CD4-positive, alpha-beta T cell treated with Interleukin-17A for 4 hours (primary cell): ENCODE measurements at regions not wholly inside any gene's neighbourhood (a gene's known extent, or its start where the extent isn't known, plus 50 kb on each side); places are given as distances from the start of the nearest gene placed in this dataset.

ENCODE experiments used
- DNase-seq: peaks from one replicate; pipeline ENCODE4 v3.0.0-alpha.2; 2020; ENCODE audit warnings: mixed read lengths

DNA sequence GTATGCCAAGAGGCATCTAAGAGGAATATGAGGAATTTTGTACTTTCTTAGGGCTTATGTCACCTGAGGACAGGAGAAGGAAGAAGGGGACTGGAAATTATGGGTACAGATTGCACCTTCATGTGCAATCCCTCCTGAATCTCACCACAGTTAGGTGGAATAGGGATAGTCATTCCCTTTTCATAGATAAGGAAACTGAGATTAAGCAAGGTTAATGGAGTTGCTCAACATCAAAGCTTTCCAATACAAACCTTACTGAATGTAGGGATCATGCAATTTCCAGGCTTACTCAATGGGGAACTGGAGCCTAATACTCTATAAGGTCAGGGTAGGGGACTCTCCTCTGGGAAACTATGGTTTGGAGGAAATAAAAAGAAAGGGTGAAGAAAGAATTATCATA, 133.0 kb downstream of the C11orf87 start:
- no peak for DNase-seq

DNA sequence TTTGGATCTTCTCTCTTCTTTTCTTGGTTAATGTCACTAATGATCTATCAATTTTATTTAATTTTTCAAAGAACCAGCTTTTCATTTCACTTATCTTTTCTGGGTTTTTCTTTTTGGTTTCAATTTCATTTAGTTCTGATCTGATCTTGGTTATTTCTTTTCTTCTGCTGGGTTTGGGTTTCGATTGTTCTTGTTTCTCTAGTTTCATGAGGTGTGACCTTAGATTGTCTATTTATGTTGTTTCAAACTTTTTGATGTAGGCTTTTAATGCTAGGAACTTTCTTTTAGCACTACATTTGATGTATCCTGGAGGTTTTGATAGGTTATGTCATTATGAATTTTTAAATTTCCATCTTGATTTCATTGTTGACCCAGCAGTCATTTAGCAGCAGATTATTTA, 142.3 kb downstream of the C11orf87 start:
- no peak for DNase-seq

DNA sequence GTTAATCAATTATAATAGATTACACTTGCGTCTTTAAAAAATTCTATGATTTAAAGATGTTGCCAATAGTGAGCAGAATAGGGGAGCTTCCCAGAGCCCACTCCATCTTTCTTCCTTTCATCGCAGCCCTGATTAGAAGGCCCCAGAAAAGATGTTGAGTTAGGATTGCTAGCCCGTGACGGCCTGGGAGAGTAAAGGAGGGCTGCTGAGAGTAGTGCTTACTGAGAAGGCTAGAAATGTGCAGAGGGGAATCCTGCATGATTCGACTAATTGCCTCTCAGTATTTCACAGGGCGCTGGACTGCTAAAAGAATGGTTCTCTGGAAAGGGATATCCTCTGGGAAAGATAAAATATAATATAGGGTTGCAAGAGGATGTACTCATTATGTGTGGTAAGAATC, 160.5 kb downstream of the C11orf87 start:
- no peak for DNase-seq

DNA sequence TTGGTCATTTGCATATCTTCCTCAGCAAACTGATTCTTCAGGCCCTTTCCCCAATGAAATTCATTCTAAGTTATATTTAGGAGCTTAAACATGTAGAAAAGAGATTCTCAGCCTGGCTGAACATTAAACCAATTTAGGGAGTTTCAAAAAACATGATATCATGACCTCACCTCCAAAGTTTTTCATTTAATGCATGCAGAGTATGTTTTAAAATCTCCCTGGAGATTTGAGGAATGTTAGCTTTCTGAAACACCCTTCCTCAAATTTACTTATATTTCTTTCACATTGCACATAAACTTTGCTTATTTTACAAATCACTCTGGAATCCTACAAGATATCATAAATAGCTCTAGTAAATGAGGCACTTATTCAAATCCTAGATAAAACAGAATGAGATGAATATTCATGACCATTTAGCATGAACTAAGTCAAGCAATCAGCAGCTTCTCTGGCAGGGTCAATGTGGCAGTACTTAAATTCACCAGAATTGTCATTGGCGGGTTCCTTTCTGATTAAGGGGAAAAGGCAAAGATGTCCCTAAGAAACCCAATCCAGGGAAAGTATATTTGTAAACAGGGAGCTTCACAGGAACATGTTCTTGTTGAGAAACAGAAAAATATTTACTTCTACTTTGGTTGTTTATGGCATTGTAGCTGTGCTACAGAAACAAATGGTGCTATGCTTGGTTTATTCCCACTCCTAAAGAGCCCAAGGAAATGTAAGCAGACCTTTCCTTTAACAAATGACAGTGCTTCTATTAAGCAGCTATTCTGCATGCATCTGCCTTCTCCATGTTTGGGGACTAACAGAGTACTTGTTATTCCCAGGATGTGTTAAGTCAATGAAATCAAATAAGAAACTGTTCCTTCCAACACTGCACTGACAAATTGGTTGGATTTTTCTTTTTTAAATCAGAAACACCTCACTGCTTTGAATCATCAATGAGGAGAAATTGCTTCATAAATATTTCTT, 162.3 kb downstream of the C11orf87 start:
- DNase-seq = no peak

DNA sequence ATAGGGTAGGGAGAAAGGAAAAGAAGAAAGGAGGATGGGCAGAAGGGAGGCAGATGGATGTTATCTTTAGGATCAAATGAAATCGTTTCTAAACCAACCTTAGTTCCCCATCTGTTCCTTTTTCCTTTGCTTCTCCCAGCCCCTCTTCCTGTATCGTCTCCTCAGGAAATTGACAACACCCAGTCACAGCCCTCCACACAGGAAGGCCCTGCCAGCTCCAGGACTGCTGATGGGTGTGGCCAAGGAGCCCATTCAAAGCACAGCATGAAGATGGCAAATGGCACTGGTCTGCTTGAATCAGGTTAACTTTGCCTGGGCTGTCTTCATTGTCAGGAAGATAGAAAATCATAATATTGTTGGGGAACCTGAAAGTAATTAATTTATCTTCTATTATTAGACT, 164.8 kb downstream of the C11orf87 start:
- DNase-seq = no peak

DNA sequence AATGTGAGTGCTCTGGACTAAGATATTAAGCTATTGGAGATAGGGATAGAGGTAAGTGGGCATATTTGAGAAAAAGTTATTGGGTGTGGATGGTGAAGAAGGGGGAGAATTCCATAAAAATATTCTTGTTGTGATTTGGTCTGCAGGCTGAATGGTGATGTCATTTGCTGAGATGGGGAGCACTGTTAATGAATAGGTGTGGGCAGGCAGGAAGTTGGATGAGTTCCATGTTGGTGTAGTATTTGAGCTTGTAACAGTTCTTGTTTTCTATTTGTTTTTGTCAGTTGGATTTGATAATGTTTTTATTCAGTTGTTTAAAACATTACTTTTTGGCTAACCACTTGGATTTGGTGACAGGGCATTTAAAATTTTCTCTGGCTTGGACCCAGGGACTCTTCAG, 168.8 kb downstream of the C11orf87 start:
- no peak for DNase-seq

DNA sequence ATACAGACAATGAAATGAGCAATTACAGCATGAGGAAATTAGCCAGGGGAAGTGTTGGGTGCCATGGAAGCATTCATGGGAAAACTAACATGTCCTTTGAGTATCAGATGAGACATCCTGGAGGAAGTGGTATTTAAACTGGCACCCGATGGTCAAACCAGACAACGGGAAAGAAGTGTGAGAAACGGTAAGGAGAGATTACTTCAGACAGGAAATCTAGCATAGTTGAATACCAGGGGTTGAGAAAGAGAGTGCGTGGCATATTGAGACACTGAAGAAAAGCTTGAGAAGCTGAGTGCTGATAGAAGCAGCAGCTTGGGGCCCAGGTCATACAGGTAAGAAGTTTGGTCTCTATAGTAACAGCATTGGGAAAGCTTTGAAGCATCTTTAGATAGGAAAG, 175.3 kb downstream of the C11orf87 start:
- DNase-seq = no peak

DNA sequence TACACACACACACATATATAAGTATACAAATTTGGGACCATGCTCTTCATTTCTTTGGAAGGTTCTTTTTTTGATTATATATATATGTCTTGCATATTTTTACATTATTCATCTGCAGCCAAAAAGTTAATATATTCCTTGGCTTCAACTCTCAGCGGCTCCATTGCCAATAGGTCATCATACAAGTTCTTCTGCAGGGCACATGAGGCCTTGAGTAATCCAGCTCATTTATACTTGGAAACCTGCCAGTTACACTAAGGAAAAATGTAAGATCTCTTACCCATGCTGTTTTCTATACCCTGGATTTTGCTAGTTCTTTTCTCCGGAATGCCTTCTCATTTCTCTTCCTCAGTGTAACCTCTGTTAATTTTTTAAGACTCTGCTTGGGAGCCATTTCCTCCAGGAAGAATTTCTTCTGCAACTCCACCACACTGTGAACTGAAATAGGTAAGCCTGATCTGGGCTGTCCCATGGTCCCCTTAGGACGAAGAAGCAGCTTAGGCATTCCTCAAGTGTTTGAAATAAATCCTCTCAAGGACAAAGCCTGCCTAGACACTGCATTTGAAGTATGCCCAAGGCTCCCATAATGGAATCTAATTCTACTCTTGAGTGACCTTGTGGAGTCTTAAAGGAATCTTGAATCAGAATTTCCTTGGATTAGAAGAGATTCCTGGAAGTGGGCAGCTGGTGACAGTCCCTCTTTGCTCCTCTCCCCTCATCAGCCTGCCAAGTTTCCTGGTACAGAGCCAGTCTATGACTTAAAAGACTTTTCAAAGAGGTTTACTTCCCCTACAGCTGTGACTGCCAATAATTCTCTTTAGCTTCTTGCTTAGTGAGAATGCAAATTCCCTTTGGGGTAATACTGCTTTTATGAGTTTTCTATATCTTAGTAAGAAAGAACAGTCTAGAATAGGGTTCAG, 182.8 kb downstream of the C11orf87 start:
- no peak for DNase-seq

DNA sequence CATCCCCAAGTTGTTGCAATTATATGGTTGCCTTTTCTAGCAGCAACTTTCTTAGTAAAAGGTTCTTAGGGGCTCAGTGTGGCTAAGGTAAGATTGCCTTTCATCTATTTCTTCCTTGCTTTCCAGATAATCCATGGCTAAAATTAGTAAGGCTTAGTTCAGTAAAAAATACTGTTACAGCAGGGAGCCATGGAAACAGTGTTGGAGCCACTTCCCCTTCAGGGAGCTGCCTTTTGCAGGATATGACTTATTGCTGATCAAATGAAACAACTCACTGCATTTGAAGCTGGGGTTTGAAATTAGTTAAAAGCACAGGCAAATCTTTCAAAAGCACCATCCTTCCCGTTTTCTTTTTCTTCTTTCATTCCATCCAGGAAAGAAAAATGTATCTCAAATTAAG, 184.3 kb downstream of the C11orf87 start:
- no peak for DNase-seq

DNA sequence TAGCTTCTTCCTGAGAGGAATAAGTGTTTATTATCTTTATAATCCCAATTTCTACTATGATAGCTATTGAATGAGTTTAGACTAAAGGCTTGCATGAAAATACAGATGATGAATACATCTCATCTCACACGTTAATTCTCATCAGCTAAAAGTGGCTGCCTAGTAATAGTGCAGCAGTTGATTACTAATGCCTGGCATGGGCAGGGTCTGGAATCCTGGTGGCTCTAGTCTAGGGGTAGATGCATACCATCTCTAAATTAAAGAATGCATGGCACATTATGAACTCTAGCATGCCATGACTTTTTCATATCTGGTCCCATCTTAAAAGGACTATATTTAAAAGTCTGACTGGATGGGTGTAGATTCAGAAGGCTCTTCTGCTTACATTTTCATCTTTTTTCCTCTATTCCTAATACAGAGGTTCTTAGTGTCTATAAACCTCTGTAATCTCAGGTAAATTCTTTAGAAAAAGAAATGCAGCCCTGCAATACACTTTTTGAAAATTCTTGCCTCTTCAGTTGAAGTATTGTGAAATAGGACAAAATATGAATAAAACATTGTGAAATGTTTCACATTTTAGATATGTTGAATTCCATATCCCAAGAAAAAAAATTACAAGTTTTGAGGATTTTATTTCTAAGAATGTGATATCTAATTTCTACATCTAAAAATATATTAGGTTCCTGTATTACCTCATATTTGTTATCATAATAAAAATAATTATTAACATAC, 187.6 kb downstream of the C11orf87 start:
- no peak for DNase-seq

DNA sequence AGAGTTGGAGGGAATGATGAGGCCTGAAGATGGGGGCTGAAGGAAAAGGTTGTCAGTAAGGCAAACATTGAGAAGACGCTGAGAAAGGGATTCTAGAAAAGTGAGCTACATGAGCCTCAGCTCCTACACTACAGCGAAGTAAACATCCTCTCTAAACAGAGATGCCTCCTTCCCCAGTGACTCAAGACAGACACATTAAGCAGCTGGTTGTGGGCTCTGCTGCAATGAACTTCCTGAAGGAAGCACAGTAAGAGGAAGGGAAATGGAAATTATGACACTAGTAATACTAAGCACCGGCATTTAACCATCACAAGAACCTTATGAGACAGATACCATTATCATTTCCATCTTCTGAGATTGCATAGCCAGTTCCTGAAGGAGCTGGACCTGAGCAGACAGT, 190.5 kb downstream of the C11orf87 start:
- no peak for DNase-seq

DNA sequence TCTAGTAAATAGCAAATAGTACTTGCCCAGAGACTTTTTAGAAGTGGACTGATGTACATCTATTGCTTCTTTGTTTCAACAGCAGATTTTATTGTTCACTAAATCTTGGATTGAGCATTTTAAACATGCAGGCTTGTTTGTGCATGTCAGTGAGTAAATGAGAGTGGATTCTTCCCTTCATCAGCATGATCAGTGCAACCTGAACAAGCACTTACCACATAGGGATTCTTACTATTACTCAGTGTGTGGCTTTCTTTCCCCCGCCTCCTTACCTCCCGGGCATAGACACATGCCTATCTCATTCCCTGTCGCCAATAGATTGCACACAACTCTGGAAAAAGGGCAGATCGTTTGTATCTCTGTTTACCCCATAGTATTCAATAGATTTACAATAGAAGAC, 197.5 kb downstream of the C11orf87 start:
- no peak for DNase-seq

DNA sequence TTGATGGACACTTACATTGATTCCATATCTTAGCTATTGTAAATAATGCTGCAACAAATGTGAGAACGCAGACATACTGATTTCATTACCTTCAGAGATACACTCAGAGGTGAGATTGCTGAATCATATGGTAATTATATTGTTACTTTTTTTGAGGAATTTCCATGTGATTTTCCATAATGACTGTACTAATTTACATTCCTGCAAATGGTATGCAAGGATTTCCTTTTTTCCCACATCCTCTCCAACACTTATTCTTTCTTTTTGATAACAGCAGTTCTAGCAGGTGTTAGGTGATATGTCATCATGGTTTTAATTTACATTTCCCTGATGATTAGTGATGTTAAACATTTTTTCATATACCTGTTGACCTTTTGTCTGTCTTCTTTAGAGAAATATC, 207.7 kb downstream of the C11orf87 start:
- DNase-seq = no peak

DNA sequence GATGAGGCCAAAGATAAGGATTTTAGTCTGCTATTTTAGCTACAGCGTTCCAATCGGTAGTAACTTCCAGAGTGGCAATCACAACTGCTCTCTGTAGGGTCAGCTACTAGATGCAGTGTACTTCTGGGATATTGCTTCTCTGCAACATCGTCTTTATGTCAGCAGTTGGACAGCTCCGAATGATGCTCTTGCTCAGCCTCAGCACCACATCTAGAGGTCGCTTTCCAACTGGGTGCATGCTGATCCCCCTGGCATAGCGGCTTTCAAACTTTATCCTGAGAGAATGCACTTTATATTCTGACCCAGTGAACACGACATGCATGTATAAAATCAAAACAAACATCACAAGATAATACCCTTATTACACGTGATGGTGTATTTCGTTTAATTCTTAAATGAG, 219.6 kb downstream of the C11orf87 start:
- no peak for DNase-seq

DNA sequence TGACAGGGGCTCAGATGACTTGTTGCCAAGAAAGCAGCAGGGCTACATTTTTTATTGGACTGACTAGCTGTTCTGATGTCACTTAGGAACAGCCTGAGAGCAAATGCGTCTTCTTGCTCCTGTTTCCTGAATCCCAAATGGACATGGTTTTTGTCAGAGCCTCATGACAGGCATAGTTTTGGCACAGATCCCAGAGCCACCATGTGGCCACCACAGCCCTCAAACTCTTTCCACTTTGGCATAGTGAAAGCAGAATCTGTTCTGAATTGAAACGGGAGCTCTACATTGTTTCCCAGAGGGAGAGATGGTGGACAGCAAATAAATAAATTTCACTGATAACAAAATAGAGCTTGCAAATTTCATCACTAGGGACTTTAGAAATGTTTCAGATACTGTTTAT, 222.2 kb downstream of the C11orf87 start:
- DNase-seq = no peak

DNA sequence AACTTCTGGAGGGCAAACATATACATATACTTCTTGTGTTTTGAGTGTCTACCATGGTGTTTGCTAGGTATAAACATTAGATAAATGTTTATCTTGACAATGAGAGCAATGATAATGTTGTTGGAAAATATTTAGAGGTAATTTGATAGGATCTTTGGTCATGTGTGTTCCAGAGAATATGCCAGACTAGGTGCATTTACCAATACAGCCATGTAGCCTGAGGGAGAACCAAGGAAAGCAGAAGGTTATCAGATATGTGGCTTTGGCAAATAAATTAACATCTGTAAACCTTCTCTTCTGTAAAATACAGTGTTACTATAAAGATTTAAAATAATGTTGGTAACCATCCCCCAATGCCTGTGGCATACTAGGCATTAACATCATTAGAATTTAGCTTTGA, 226.8 kb downstream of the C11orf87 start:
- DNase-seq = no peak

DNA sequence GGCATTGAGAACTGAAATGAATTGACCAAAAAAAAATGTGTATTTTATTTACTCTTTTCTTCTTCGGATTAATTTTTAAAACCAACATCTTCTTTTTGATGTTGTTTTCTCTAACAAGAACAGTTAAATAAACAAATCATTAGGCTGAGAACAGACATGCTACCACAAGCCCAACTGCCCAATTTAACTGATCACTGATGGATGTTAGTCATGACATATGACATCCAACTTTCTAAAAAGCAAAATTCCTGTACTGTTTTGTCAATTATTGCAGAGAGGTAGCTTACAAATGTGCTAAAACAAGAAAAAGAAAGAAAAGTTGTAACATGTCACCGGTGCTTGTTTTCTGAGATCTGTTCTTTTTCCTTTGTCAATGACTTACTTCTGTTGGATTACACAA, 232.1 kb downstream of the C11orf87 start:
- DNase-seq = no peak

DNA sequence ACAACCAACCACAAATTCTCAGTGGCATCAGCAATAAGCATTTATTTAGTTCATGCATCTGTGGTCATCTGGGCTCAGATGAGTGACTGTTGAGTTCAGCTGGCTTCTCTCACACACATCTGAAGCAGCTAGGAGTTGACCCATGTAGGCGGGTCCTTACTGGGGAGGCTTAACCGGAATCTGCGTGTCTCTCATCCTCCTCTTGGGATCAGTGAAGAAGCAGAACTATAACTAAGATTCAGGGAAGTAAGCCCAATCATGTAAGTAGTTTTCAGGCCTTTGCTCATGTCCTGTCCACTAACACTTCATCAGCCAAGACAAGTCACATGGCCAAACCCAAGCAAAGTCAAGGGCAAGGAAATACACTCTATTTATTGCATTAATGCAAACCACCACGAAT, 236.2 kb downstream of the C11orf87 start:
- DNase-seq = no peak

DNA sequence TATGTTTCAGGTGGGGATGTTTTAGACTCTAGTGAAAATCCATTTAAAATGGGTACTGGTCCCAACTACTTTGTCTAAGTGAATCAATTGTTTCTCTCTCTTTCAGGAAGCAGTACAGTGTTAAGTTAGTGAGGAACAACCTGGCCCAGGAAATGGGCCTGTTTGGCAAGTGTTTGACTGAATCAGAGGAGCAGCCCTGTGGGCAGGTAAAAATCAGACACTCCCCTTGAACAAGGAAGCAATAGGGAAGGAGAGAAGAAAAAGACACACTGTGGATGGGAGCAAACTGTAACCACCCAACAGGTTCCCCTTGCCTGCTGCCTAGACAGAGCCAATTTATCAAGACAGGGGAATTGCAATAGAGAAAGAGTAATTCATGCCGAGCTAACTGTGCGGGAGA, 245.7 kb downstream of the C11orf87 start:
- no peak for DNase-seq

DNA sequence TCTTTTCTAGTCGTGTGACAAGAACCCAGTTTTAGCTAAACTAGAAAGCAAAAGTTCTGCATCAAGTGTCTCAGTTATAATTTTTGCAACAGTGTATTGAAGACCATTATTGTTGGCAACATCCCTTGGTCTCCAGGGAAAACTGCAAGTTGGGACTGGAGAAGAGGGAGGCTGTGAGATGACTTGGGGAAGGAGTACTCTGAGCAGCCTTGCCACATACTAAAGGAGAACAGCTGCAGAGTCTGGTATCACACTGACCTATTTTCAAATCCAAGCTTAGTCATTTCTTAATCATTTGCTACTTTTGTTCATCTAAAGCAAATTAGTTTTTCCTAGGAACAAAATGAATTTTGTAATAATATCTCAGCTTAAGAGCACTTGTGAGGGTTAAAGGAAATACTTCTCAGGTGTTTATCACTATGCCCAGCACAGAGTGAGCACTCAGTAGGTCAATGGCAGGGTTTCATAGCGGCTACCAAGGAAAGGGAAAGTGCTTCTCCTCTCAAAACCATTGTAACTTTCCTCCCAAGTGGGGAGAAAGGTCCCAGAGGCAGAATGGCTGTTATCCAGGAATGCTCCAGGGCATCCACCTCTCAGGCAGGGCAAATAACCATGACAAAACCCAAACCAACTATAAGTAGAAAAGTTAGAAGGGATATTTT, 247.1 kb downstream of the C11orf87 start:
- DNase-seq = no peak

DNA sequence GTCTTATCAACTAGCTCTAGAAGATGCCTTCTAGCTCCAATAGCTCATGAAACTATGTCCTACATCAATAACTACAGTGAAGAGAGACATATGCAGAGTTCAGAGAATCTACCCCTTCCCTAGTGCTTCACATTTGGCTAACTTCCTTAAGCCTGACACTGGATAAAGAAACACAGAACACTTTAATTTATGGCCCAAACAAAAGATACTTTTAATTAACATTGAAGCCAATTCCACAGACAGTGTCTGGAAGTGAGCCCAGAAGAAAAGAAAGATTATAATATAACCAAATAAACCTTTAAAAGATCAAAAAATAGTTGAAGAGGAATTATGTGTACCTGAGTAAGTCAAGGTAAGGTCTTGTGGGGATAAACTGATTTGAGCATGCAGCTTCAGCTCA, 255.2 kb downstream of the C11orf87 start:
- DNase-seq = no peak

DNA sequence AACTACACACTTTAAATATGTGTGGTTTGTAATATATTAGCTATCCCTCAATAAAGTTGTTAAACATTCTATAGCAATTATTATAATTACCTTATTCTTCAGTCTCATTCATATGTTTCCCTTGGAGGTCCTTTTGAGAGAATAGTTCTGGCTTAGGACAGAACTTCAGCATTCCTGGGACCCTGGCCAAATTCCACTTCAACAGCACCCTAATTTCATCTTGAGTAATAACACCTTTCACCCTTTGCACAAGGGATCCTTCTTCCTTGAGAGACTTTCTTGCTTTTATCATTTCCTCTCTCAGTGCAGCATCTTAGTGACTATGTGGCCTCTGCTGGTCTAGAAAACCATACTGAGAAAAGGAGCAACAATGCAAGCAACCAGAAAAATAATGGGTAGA, 255.9 kb downstream of the C11orf87 start:
- no peak for DNase-seq

DNA sequence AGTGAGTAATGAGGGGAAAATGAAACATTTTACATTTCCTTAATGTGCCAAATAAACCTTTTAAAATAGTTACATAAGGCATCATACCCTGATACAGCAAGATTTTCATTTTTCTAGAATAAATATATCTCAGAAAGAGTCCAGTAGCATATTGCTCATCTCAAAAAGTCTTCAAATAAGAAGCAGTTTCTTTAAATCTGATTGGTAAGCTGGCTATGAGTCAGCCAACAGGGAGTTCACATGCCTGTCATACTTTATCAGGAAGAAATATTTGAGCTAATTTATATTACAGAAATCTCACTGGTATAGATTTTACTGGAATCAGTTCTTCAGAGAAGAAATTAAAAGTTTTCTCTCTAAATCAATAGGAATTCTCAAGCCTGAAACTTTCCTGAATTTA, 258.1 kb downstream of the C11orf87 start:
- DNase-seq = no peak
